ENCODE measurements at regions not wholly inside any gene's neighbourhood (a gene's known extent, or its start where the extent isn't known, plus 50 kb on each side); places are given as distances from the start of the nearest gene placed in this dataset.

GRCh38 chr5:115389034-115389798 is 92.8 kb upstream of the CCDC112 start:
- no peaks in the 10 kb centered on the region for H3K27me3 ChIP-seq (ENCODE audit: insufficient read depth, low read length)
- H4K20me1 ChIP-seq (ENCODE audit: insufficient read depth, low read length), result no peaks in the 10 kb centered on the region
- no peaks in the 10 kb centered on the region for H3K9me3 ChIP-seq (ENCODE audit: low read length)
- H3K4me1 ChIP-seq (ENCODE audit: insufficient read depth, low read length, severe bottlenecking), result no peaks in the 10 kb centered on the region
- TF ChIP-seq CTCF (IDR thresholded peaks at IDR 0.05; ENCODE audit: low read length), result no peak
- TF ChIP-seq EZH2 (IDR thresholded peaks at IDR 0.05; ENCODE audit: borderline replicate concordance, low read length), result no peak
- no peaks in the 10 kb centered on the region for H3K36me3 ChIP-seq (ENCODE audit: insufficient read depth, low read length)
- H3K4me2 ChIP-seq (ENCODE audit: low read length), result no peak overlapping the region
- H2AFZ ChIP-seq (ENCODE audit: low read length), result no peak overlapping the region
- no peak overlapping the region for H3K9ac ChIP-seq (ENCODE audit: low read length)
- H3K27ac ChIP-seq (ENCODE audit: low read depth, low read length, poor library complexity, severe bottlenecking), result no peak overlapping the region
- no peaks in the 10 kb centered on the region for H3K79me2 ChIP-seq (ENCODE audit: insufficient read depth, low read length)
- H3F3A ChIP-seq (ENCODE audit: insufficient read depth, low read length), result no peaks in the 10 kb centered on the region; the same call in 1 of the 2 replicates
- no peaks in the 10 kb centered on the region for H3K9me2 ChIP-seq (ENCODE audit: low read depth, low read length)
- no peak overlapping the region for H3K4me3 ChIP-seq (ENCODE audit: low read depth, low read length, poor library complexity, severe bottlenecking)

- Histone ChIP-seq H3K9ac (ENCODE audit: low read length) (no peak overlapping the region), H4K20me1 (ENCODE audit: insufficient read depth, low read length) (no peaks in the 10 kb centered on the region), H3K27me3 (ENCODE audit: insufficient read depth, low read length) (no peaks in the 10 kb centered on the region), H3K4me1 (ENCODE audit: insufficient read depth, low read length, severe bottlenecking) (no peaks in the 10 kb centered on the region), H3K36me3 (ENCODE audit: insufficient read depth, low read length) (no peaks in the 10 kb centered on the region), H3K4me3 (ENCODE audit: low read depth, low read length, poor library complexity, severe bottlenecking) (no peak overlapping the region), H3F3A (ENCODE audit: insufficient read depth, low read length) (no peaks in the 10 kb centered on the region; the same call in 1 of the 2 replicates), H2AFZ (ENCODE audit: low read length) (no peak overlapping the region), H3K27ac (ENCODE audit: low read depth, low read length, poor library complexity, severe bottlenecking) (no peak overlapping the region), H3K9me3 (ENCODE audit: low read length) (no peaks in the 10 kb centered on the region), H3K9me2 (ENCODE audit: low read depth, low read length) (no peaks in the 10 kb centered on the region), H3K79me2 (ENCODE audit: insufficient read depth, low read length) (no peaks in the 10 kb centered on the region), H3K4me2 (ENCODE audit: low read length) (no peak overlapping the region)
- TF ChIP-seq CTCF (IDR thresholded peaks at IDR 0.05; ENCODE audit: low read length) (no peak), EZH2 (IDR thresholded peaks at IDR 0.05; ENCODE audit: borderline replicate concordance, low read length) (no peak)
These were observed 91.8 kb upstream of the CCDC112 start for GRCh38 chr5:115388240-115388639.

- Histone ChIP-seq H3K4me3 (ENCODE audit: low read depth, low read length, poor library complexity, severe bottlenecking) (no peak overlapping the region), H3K9ac (ENCODE audit: low read length) (no peak overlapping the region), H3K4me1 (ENCODE audit: insufficient read depth, low read length, severe bottlenecking) (no peaks in the 10 kb centered on the region), H3K9me2 (ENCODE audit: low read depth, low read length) (no peaks in the 10 kb centered on the region), H2AFZ (ENCODE audit: low read length) (no peak overlapping the region), H3K27ac (ENCODE audit: low read depth, low read length, poor library complexity, severe bottlenecking) (no peak overlapping the region), H3K9me3 (ENCODE audit: low read length) (no peaks in the 10 kb centered on the region), H3K36me3 (ENCODE audit: insufficient read depth, low read length) (no peaks in the 10 kb centered on the region), H3K27me3 (ENCODE audit: insufficient read depth, low read length) (no peaks in the 10 kb centered on the region), H3K4me2 (ENCODE audit: low read length) (no peak overlapping the region), H4K20me1 (ENCODE audit: insufficient read depth, low read length) (no peaks in the 10 kb centered on the region), H3F3A (ENCODE audit: insufficient read depth, low read length) (no peaks in the 10 kb centered on the region; the same call in 1 of the 2 replicates), H3K79me2 (ENCODE audit: insufficient read depth, low read length) (no peaks in the 10 kb centered on the region)
- TF ChIP-seq CTCF (IDR thresholded peaks at IDR 0.05; ENCODE audit: low read length), result no peak
- TF ChIP-seq EZH2 (IDR thresholded peaks at IDR 0.05; ENCODE audit: borderline replicate concordance, low read length), result no peak
These were observed 91.4 kb upstream of the CCDC112 start for GRCh38 chr5:115387816-115388215.

Measured in OCI-LY1 (cell line).